Psoas muscle (tissue), 7 donors: ENCODE measurements at regions not wholly inside any gene's neighbourhood (a gene's known extent, or its start where the extent isn't known, plus 50 kb on each side); places are given as distances from the start of the nearest gene placed in this dataset.

ENCODE experiments used
- ATAC-seq, 4 donors: fragments of 200-7000 bp; cut with Tn5 transposase; one replicate each; pipeline ENCODE4 v1.9.1; 2020; ENCODE audit warnings: moderate library complexity in 3 of 4, mild to moderate bottlenecking in 2 of 4
- DNase-seq, 2 donors: peaks; one replicate each; pipeline ENCODE4 v3.0.0-alpha.2; 2020
- H3K27ac ChIP-seq: fragments of 200-600 bp; one replicate; pipeline ENCODE4 v1.8.0; 2022
- H3K27me3 ChIP-seq, 3 donors: fragments of 200-600 bp in 1 of 3; one replicate each; pipeline versions ENCODE4 v1.6.1 to v1.8.0; 2013 to 2022; ENCODE audit warnings: low read length in 2 of 3, mild to moderate bottlenecking in 2 of 3, moderate library complexity in 1 of 3; ENCODE audit not compliant: insufficient read depth in 3 of 3
- H3K36me3 ChIP-seq, 2 donors: fragments of 200-600 bp in 1 of 2; one replicate each; pipeline versions ENCODE4 v1.6.1 to v1.8.0; 2013 to 2022; ENCODE audit warnings: low read depth in 1 of 2, mild to moderate bottlenecking in 1 of 2, moderate library complexity in 1 of 2; ENCODE audit not compliant: insufficient read depth in 1 of 2
- H3K4me1 ChIP-seq: fragments of 200-600 bp; one replicate; pipeline ENCODE4 v1.8.0; 2022
- H3K4me3 ChIP-seq: fragments of 200-600 bp; one replicate; pipeline ENCODE4 v1.8.0; 2022; ENCODE audit warnings: mild to moderate bottlenecking
- H3K9me3 ChIP-seq: fragments of 200-600 bp; one replicate; pipeline ENCODE4 v1.8.0; 2022
- CTCF ChIP-seq: fragments of 200-600 bp; IDR thresholded peaks from one replicate; pipeline ENCODE4 v1.8.0; 2022; ENCODE audit warnings: antibody characterized with exemption
- WGBS, 3 donors: extraction: QIAGEN DNeasy Blood & Tissue Kit; methylation state at CpG; one replicate each; pipeline versions ENCODE4 v1.1.6 to v1.1.7; 2013; 5-methylcytosine and 5-hydroxymethylcytosine counted together
- intact Hi-C, 2 donors: fragments of 100-400 bp; cut with DNase I; formaldehyde crosslinking; loops; one replicate each; pipeline versions ENCODE4 v1.11.0 to v1.14.2; 2022
- donor health status: healthy with polysubstance abuse.
- donor health status: DM: no; HTN: no; CAD: no; lungs with moderate emphysema.
- donor health status: Bipolar disorder and iron deficiency.
- donor health status: healthy.
- donor health status: DM: yes; HTN: yes; CAD: no.
- donor health status: DM: no; HTN: no; CAD: no.
- donor health status: DM: yes; HTN: yes; CAD: no.

GRCh38 chr3:59121346-59122144, 71.7 kb upstream of the CFAP20DC start:
- no peaks in the 10 kb centered on the region for H3K27me3 ChIP-seq
- intact Hi-C loops: no loop called here
- no peak for TF ChIP-seq CTCF
- H3K36me3 ChIP-seq: no peaks in the 10 kb centered on the region
- ATAC-seq: no peak
- H3K9me3 ChIP-seq: no peaks in the 10 kb centered on the region
- no peak overlapping the region for H3K27ac ChIP-seq
- no peak overlapping the region for H3K4me3 ChIP-seq
- no peak for DNase-seq
- whole genome bisulfite sequencing, 3 donors: 88% methylated on average over 7 of the region's 7 CpGs
- no peaks in the 10 kb centered on the region for H3K4me1 ChIP-seq

GRCh38 chr3:59118928-59119327, 69.1 kb upstream of the CFAP20DC start:
- WGBS, 3 donors: 93 to 96% (median 95%) methylated on average over 3 of the region's 3 CpGs
- ATAC-seq: no peak
- no peak overlapping the region for H3K27ac ChIP-seq
- intact Hi-C loops: no loop called here
- H3K27me3 ChIP-seq: no peaks in the 10 kb centered on the region
- no peak for DNase-seq
- H3K4me3 ChIP-seq: no peak overlapping the region
- no peak for TF ChIP-seq CTCF
- H3K4me1 ChIP-seq: no peaks in the 10 kb centered on the region
- H3K9me3 ChIP-seq: no peaks in the 10 kb centered on the region
- H3K36me3 ChIP-seq: no peaks in the 10 kb centered on the region

- Histone ChIP-seq H3K27ac (no peak overlapping the region), H3K27me3 (no peaks in the 10 kb centered on the region), H3K4me1 (no peaks in the 10 kb centered on the region), H3K36me3 (no peaks in the 10 kb centered on the region), H3K9me3 (no peaks in the 10 kb centered on the region), H3K4me3 (no peak overlapping the region)
- WGBS, 3 donors: 88 to 93% (median 89%) methylated on average over 3 of the region's 3 CpGs
- DNase-seq: no peak
- no peak for TF ChIP-seq CTCF
- ATAC-seq: no peak
- intact Hi-C loops: no loop called here
These were observed 67.6 kb upstream of the CFAP20DC start for GRCh38 chr3:59117396-59117795.

GRCh38 chr3:59116233-59116537, 66.4 kb upstream of the CFAP20DC start:
- no peak overlapping the region for H3K4me3 ChIP-seq
- intact Hi-C loops: no loop called here
- no peak overlapping the region for H3K27ac ChIP-seq
- TF ChIP-seq CTCF: no peak
- H3K4me1 ChIP-seq: no peaks in the 10 kb centered on the region
- H3K9me3 ChIP-seq: no peaks in the 10 kb centered on the region
- no peaks in the 10 kb centered on the region for H3K36me3 ChIP-seq
- ATAC-seq (no peak), DNase-seq (no peak)
- H3K27me3 ChIP-seq: no peaks in the 10 kb centered on the region
- 66 to 78% (median 67%) methylated on average over 2 of the region's 2 CpGs for WGBS, 3 donors
